ENCODE measurements at regions not wholly inside any gene's neighbourhood (a gene's known extent, or its start where the extent isn't known, plus 50 kb on each side); places are given as distances from the start of the nearest gene placed in this dataset.

DNA sequence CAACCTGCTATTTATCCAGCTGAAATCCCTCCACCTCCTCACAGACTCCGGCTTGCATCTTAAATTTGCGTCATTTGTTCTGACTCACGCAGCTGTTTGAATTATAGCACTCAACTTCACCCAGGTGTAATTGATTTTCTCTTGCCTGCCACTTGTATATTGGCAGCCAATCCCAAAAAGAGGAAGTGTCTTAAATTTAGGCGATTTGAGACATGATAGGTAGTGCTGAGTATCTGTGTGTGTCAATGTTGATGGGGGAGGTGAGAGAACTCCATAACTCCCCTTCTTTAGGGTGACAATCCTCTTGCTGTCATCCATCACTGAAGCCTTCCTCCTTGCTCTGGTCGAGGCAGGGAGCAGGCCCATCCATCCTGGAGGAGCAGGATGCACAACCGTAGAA, 77.2 kb upstream of the TPRG1 start:
- TF ChIP-seq, protein P1, sequence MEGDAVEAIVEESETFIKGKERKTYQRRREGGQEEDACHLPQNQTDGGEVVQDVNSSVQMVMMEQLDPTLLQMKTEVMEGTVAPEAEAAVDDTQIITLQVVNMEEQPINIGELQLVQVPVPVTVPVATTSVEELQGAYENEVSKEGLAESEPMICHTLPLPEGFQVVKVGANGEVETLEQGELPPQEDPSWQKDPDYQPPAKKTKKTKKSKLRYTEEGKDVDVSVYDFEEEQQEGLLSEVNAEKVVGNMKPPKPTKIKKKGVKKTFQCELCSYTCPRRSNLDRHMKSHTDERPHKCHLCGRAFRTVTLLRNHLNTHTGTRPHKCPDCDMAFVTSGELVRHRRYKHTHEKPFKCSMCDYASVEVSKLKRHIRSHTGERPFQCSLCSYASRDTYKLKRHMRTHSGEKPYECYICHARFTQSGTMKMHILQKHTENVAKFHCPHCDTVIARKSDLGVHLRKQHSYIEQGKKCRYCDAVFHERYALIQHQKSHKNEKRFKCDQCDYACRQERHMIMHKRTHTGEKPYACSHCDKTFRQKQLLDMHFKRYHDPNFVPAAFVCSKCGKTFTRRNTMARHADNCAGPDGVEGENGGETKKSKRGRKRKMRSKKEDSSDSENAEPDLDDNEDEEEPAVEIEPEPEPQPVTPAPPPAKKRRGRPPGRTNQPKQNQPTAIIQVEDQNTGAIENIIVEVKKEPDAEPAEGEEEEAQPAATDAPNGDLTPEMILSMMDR (IDR thresholded peaks at IDR 0.05) = no peak
- no peak for TF ChIP-seq POLR2A (IDR thresholded peaks at IDR 0.05; ENCODE audit: low read depth)
- TF ChIP-seq POLR2AphosphoS5 (IDR thresholded peaks at IDR 0.05) = no peak

Measured in esophagus muscularis mucosa (tissue), 3 donors.